SK-N-SH (cell line): ENCODE measurements at regions not wholly inside any gene's neighbourhood (a gene's known extent, or its start where the extent isn't known, plus 50 kb on each side); places are given as distances from the start of the nearest gene placed in this dataset.

Source experiments
- CTCF ChIA-PET: fragments of 300-600, 350-600 bp; formaldehyde crosslinking; extraction: SDS; loops from one replicate; lab custom pipeline; 2021; lab: Yijun Ruan, JAX
- POLR2A ChIA-PET: fragments of 350-600 bp; sonication (Branson Sonifier 250); formaldehyde crosslinking; extraction: SDS; loops from one replicate; lab custom pipeline; 2020; ENCODE audit warnings: antibody characterized with exemption, inconsistent platforms; lab: Yijun Ruan, JAX
- DNase-seq: peaks from one replicate; pipeline ENCODE4 v3.0.0; 2012
- H2AFZ ChIP-seq: fragments of 200-600 bp; sonication (generic); 2 replicates; pipeline ENCODE4 v1.8.1; 2016; ENCODE audit warnings: antibody characterized with exemption, mild to moderate bottlenecking, low read depth
- H3F3A ChIP-seq: fragments of 200-600 bp; sonication (generic); replicated peaks from 2 replicates; pipeline ENCODE3; 2016; ENCODE audit warnings: antibody characterized with exemption, mild to moderate bottlenecking; ENCODE audit not compliant: insufficient read depth
- H3K27ac ChIP-seq, 2 experiments: fragments of 200-500 bp in 1 of 2; fragments of 200-600 bp in 1 of 2; sonication (Bioruptor generic) in 1 of 2; sonication (generic), shearing (Covaris generic) in 1 of 2; 2 replicates each; pipeline versions ENCODE4 v1.5.1 to v1.6.1; 2014 to 2016; ENCODE audit warnings: low read depth in 2 of 2, inconsistent platforms in 1 of 2, low read length in 1 of 2, mild to moderate bottlenecking in 1 of 2, mixed read lengths in 1 of 2
- H3K27me3 ChIP-seq: fragments of 200-600 bp; sonication (generic), shearing (Covaris generic); 2 replicates; pipeline ENCODE4 v1.6.1; 2016; ENCODE audit warnings: mixed run types; ENCODE audit not compliant: insufficient read depth
- H3K36me3 ChIP-seq, 2 experiments: fragments of 200-500 bp in 1 of 2; fragments of 200-600 bp in 1 of 2; sonication (Bioruptor generic) in 1 of 2; sonication (generic) in 1 of 2; replicated peaks in 1 of 2; 2 replicates each; pipeline versions ENCODE3 to v1.5.1; 2014 to 2016; ENCODE audit warnings: low read length in 1 of 2, mild to moderate bottlenecking in 1 of 2; ENCODE audit not compliant: insufficient read depth in 2 of 2, control insufficient read depth in 1 of 2
- H3K4me1 ChIP-seq, 2 experiments: fragments of 200-500 bp in 1 of 2; fragments of 200-600 bp in 1 of 2; sonication (Bioruptor generic) in 1 of 2; sonication (generic), shearing (Covaris generic) in 1 of 2; 2 replicates each; pipeline versions ENCODE4 v1.5.1 to v1.6.1; 2014 to 2016; ENCODE audit warnings: low read depth in 1 of 2, low read length in 1 of 2, mixed run types in 1 of 2; ENCODE audit not compliant: insufficient read depth in 2 of 2, control insufficient read depth in 1 of 2
- H3K4me2 ChIP-seq: fragments of 200-600 bp; sonication (generic), shearing (Covaris generic); 2 replicates; pipeline ENCODE4 v1.6.1; 2017; ENCODE audit warnings: mixed run types
- H3K4me3 ChIP-seq, 2 experiments: fragments of 200-500 bp in 1 of 2; fragments of 200-600 bp in 1 of 2; sonication (Bioruptor generic) in 1 of 2; sonication (generic), shearing (Covaris generic) in 1 of 2; 2 replicates each; pipeline versions ENCODE4 v1.5.1 to v1.8.1; 2014 to 2016; ENCODE audit warnings: low read depth in 2 of 2, inconsistent platforms in 1 of 2, low read length in 1 of 2, mild to moderate bottlenecking in 1 of 2, mixed read lengths in 1 of 2, moderate library complexity in 1 of 2
- H3K79me2 ChIP-seq: fragments of 200-600 bp; sonication (generic); 2 replicates; pipeline ENCODE4 v1.8.1; 2017; ENCODE audit warnings: mild to moderate bottlenecking; ENCODE audit not compliant: insufficient read depth
- H3K9ac ChIP-seq: fragments of 200-600 bp; sonication (generic); 2 replicates; pipeline ENCODE4 v1.6.1; 2017; ENCODE audit warnings: mixed run types
- H3K9me2 ChIP-seq: fragments of 200-600 bp; sonication (generic); 2 replicates; pipeline ENCODE4 v1.6.1; 2017; ENCODE audit warnings: mixed run types
- H3K9me3 ChIP-seq: fragments of 200-600 bp; sonication (generic); 2 replicates; pipeline ENCODE4 v1.6.1; 2017; ENCODE audit warnings: mixed run types, mild to moderate bottlenecking, moderate library complexity
- H4K20me1 ChIP-seq: fragments of 200-600 bp; sonication (generic); 2 replicates; pipeline ENCODE4 v1.6.1; 2017; ENCODE audit warnings: mild to moderate bottlenecking, mixed run types; ENCODE audit not compliant: insufficient read depth
- CHD2 ChIP-seq: fragments of 150-350 bp; IDR thresholded peaks from 2 replicates; pipeline ENCODE4 v1.6.1; 2018; ENCODE audit warnings: low read length; ENCODE audit not compliant: partially characterized antibody
- ELF1 ChIP-seq: IDR thresholded peaks from 2 replicates; pipeline ENCODE4 v1.4.0; 2012
- EP300 ChIP-seq, 2 experiments: IDR thresholded peaks; 2 replicates each; pipeline versions ENCODE4 v1.4.0 to v1.6.1; 2012; ENCODE audit warnings: borderline replicate concordance in 1 of 2, low read depth in 1 of 2, low read length in 1 of 2
- EZH2phosphoT487 ChIP-seq: fragments of 200-600 bp; sonication (generic); IDR thresholded peaks from 2 replicates; pipeline ENCODE4 v1.6.1; 2017; ENCODE audit warnings: low read depth, mixed run types, mild to moderate bottlenecking, antibody characterized with exemption, moderate library complexity, borderline replicate concordance
- GATA2 ChIP-seq: sonication (generic); formaldehyde crosslinking; IDR thresholded peaks from 2 replicates; pipeline ENCODE4 v1.5.0; 2020; ENCODE audit warnings: mild to moderate bottlenecking, missing genetic modification reagents
- MXI1 ChIP-seq: IDR thresholded peaks from 2 replicates; pipeline ENCODE4 v1.6.1; 2012; ENCODE audit warnings: mild to moderate bottlenecking, low read depth, low read length, improper control_type of control experiment
- POLR2AphosphoS5 ChIP-seq: IDR thresholded peaks from 2 replicates; pipeline ENCODE4 v1.6.1; 2012; ENCODE audit warnings: low read depth, low read length
- RAD21 ChIP-seq: IDR thresholded peaks from 2 replicates; pipeline ENCODE4 v1.6.1; 2012; ENCODE audit warnings: mild to moderate bottlenecking, low read length
- RFX5 ChIP-seq: IDR thresholded peaks from 2 replicates; pipeline ENCODE4 v1.6.1; 2012; ENCODE audit warnings: mild to moderate bottlenecking, improper control_type of control experiment, low read length
- RXRA ChIP-seq: IDR thresholded peaks from 2 replicates; pipeline ENCODE4 v1.4.0; 2012; ENCODE audit warnings: low read depth, mild to moderate bottlenecking, borderline replicate concordance
- SIN3A ChIP-seq: IDR thresholded peaks from 2 replicates; pipeline ENCODE4 v1.6.1; 2012; ENCODE audit warnings: low read depth, mild to moderate bottlenecking, low read length, moderate library complexity, borderline replicate concordance
- TAF1 ChIP-seq: IDR thresholded peaks from 2 replicates; pipeline ENCODE4 v1.6.1; 2012; ENCODE audit warnings: low read depth, mild to moderate bottlenecking, low read length, moderate library complexity, borderline replicate concordance
- YY1 ChIP-seq: IDR thresholded peaks from 2 replicates; pipeline ENCODE4 v1.4.0; 2012; ENCODE audit warnings: low read depth, mild to moderate bottlenecking
- WGBS: methylation state at CpG from one replicate; pipeline ENCODE4 v1.1.6; 2017; ENCODE audit warnings: low lambda C conversion rate; 5-methylcytosine and 5-hydroxymethylcytosine counted together
- TF ChIP-seq, protein P1 (sequence below): fragments of 150-350 bp; IDR thresholded peaks from 2 replicates; pipeline ENCODE4 v1.6.1; 2016; ENCODE audit warnings: mild to moderate bottlenecking, low read depth, low read length
- TF ChIP-seq, protein P2 (sequence below): fragments of 200-600 bp; sonication (generic); IDR thresholded peaks from 2 replicates; pipeline ENCODE4 v1.6.1; 2017; ENCODE audit warnings: antibody characterized with exemption, mild to moderate bottlenecking, moderate library complexity
- TF ChIP-seq, protein P3 (sequence below): IDR thresholded peaks from 2 replicates; pipeline ENCODE4 v1.4.0; 2012; ENCODE audit warnings: low read depth
- TF ChIP-seq, protein P4 (sequence below): IDR thresholded peaks from 2 replicates; pipeline ENCODE4 v1.6.1; 2012; ENCODE audit warnings: mild to moderate bottlenecking, low read depth, low read length, moderate library complexity

DNA sequence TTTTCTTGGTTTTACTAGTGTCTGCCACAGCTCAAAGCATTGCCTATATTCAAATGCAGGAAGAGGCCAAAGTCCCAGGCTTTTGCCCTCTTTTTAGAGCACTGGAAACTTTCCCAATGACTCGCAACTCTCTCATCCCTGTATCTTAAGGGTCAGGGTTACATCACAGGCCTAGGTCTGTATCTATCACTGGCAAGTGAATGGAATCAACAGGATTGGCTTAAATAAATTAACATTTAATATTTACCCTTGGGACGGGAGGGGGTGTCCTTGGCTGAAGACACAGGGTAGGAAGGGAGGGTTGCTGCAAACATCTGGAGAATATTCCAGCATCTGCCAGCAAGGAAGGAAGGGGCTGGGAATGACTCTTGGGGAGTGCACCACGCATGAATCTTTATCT, 242.6 kb downstream of the SLC4A3 start:
- POLR2A ChIA-PET, result no interaction called here
- no peak overlapping the region for H3K4me2 ChIP-seq

DNA sequence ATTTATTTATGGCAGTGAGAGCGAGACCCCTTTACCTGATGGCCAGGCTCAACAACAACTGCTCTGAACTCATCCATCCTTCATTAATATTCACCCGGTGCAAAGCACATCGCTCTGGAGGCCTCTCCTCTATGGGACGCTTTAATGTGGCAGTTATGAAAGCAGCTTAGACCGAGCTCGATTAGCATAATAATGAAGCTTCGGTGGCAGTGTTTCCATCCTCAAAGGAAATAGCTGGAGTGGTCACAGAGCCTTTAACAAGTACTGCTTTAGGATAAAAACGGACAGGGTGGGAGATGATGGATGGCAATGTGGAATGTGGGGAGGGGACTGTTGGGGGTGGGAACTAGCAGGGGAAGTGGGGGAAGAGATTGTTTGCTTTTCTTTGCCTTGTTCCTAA, 243.9 kb downstream of the SLC4A3 start:
- Histone ChIP-seq H2AFZ (no peak overlapping the region), H3K4me1 (no peaks in the 10 kb centered on the region; a peak in 1 of 4 replicates), H3K9me3 (no peaks in the 10 kb centered on the region), H3K27ac (no peak overlapping the region), H3K4me2 (no peak overlapping the region), H4K20me1 (no peaks in the 10 kb centered on the region), H3K27me3 (no peaks in the 10 kb centered on the region), H3K9me2 (no peaks in the 10 kb centered on the region), H3K4me3 (no peak overlapping the region), H3F3A (no peaks in the 10 kb centered on the region), H3K79me2 (no peaks in the 10 kb centered on the region), H3K36me3 (no peaks in the 10 kb centered on the region), H3K9ac (no peak overlapping the region)
- TF ChIP-seq, protein P1, sequence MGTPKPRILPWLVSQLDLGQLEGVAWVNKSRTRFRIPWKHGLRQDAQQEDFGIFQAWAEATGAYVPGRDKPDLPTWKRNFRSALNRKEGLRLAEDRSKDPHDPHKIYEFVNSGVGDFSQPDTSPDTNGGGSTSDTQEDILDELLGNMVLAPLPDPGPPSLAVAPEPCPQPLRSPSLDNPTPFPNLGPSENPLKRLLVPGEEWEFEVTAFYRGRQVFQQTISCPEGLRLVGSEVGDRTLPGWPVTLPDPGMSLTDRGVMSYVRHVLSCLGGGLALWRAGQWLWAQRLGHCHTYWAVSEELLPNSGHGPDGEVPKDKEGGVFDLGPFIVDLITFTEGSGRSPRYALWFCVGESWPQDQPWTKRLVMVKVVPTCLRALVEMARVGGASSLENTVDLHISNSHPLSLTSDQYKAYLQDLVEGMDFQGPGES, result no peak
- TF ChIP-seq CHD2 (no peak), MXI1 (no peak), EZH2phosphoT487 (no peak), EP300 (IDR thresholded peaks at IDR 0.05; ENCODE audit: borderline replicate concordance in 1 of 2, low read depth in 1 of 2, low read length in 1 of 2) (no peak), SIN3A (no peak), RXRA (no peak), TAF1 (no peak), GATA2 (CRISPR knock-in tag) (no peak), RAD21 (no peak), ELF1 (no peak), POLR2AphosphoS5 (no peak), YY1 (no peak)
- TF ChIP-seq, protein P2, sequence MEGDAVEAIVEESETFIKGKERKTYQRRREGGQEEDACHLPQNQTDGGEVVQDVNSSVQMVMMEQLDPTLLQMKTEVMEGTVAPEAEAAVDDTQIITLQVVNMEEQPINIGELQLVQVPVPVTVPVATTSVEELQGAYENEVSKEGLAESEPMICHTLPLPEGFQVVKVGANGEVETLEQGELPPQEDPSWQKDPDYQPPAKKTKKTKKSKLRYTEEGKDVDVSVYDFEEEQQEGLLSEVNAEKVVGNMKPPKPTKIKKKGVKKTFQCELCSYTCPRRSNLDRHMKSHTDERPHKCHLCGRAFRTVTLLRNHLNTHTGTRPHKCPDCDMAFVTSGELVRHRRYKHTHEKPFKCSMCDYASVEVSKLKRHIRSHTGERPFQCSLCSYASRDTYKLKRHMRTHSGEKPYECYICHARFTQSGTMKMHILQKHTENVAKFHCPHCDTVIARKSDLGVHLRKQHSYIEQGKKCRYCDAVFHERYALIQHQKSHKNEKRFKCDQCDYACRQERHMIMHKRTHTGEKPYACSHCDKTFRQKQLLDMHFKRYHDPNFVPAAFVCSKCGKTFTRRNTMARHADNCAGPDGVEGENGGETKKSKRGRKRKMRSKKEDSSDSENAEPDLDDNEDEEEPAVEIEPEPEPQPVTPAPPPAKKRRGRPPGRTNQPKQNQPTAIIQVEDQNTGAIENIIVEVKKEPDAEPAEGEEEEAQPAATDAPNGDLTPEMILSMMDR, result no peak
- WGBS, result 28% methylated on average over 8 of the region's 8 CpGs
- DNase-seq, result no peak
- ChIA-PET CTCF (no interaction called here), POLR2A (no interaction called here)

More for the DNA sequence above, 242.6 kb downstream of the SLC4A3 start:
- H3K9ac ChIP-seq, result no peak overlapping the region
- CTCF ChIA-PET, result no interaction called here
- WGBS, result 2% methylated on average over 3 of the region's 3 CpGs
- no peaks in the 10 kb centered on the region for H3F3A ChIP-seq
- H3K27ac ChIP-seq, result no peak overlapping the region
- H3K79me2 ChIP-seq, result no peaks in the 10 kb centered on the region
- no peak for DNase-seq
- no peak overlapping the region for H2AFZ ChIP-seq
- no peaks in the 10 kb centered on the region for H3K9me3 ChIP-seq
- H3K9me2 ChIP-seq, result no peaks in the 10 kb centered on the region
- no peaks in the 10 kb centered on the region for H3K36me3 ChIP-seq
- H3K4me3 ChIP-seq, result no peak overlapping the region
- TF ChIP-seq CHD2, result no peak
- TF ChIP-seq RFX5, result no peak
- no peak for TF ChIP-seq EZH2phosphoT487
- TF ChIP-seq, protein P3, sequence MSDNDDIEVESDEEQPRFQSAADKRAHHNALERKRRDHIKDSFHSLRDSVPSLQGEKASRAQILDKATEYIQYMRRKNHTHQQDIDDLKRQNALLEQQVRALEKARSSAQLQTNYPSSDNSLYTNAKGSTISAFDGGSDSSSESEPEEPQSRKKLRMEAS, result no peak
- TF ChIP-seq, protein P4, sequence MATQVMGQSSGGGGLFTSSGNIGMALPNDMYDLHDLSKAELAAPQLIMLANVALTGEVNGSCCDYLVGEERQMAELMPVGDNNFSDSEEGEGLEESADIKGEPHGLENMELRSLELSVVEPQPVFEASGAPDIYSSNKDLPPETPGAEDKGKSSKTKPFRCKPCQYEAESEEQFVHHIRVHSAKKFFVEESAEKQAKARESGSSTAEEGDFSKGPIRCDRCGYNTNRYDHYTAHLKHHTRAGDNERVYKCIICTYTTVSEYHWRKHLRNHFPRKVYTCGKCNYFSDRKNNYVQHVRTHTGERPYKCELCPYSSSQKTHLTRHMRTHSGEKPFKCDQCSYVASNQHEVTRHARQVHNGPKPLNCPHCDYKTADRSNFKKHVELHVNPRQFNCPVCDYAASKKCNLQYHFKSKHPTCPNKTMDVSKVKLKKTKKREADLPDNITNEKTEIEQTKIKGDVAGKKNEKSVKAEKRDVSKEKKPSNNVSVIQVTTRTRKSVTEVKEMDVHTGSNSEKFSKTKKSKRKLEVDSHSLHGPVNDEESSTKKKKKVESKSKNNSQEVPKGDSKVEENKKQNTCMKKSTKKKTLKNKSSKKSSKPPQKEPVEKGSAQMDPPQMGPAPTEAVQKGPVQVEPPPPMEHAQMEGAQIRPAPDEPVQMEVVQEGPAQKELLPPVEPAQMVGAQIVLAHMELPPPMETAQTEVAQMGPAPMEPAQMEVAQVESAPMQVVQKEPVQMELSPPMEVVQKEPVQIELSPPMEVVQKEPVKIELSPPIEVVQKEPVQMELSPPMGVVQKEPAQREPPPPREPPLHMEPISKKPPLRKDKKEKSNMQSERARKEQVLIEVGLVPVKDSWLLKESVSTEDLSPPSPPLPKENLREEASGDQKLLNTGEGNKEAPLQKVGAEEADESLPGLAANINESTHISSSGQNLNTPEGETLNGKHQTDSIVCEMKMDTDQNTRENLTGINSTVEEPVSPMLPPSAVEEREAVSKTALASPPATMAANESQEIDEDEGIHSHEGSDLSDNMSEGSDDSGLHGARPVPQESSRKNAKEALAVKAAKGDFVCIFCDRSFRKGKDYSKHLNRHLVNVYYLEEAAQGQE, result no peak
- no peak for TF ChIP-seq POLR2AphosphoS5
- TF ChIP-seq, all 33 proteins: peak for 0
- no peaks in the 10 kb centered on the region for H4K20me1 ChIP-seq
- H3K27me3 ChIP-seq, result no peaks in the 10 kb centered on the region
- no peaks in the 10 kb centered on the region; a peak in 1 of 4 replicates for H3K4me1 ChIP-seq
